Fibroblast of lung (primary cell): ENCODE measurements at regions not wholly inside any gene's neighbourhood (a gene's known extent, or its start where the extent isn't known, plus 50 kb on each side); places are given as distances from the start of the nearest gene placed in this dataset.

Experiments used
- DNase-seq, 2 donors: peaks; one replicate each; pipeline versions ENCODE4 v3.0.0 to v3.0.0-alpha.2; 2010; ENCODE audit warnings: low read depth in 2 of 2
- H2AFZ ChIP-seq: 2 replicates; pipeline ENCODE4 v1.5.1; 2012; ENCODE audit warnings: low read length, control low read depth, inconsistent platforms
- H3K27ac ChIP-seq: 2 replicates; pipeline ENCODE4 v1.5.1; 2011; ENCODE audit warnings: low read length, control low read depth; ENCODE audit not compliant: insufficient read depth
- H3K27me3 ChIP-seq: 2 replicates; pipeline ENCODE4 v1.5.1; 2011; ENCODE audit warnings: mild to moderate bottlenecking, low read length; ENCODE audit not compliant: control insufficient read depth, insufficient read depth
- H3K36me3 ChIP-seq: 2 replicates; pipeline ENCODE4 v1.5.1; 2011; ENCODE audit warnings: low read length; ENCODE audit not compliant: control insufficient read depth, insufficient read depth
- H3K4me1 ChIP-seq: 2 replicates; pipeline ENCODE4 v1.5.1; 2011; ENCODE audit warnings: low read length; ENCODE audit not compliant: control insufficient read depth, insufficient read depth; ENCODE audit errors: extremely low read depth
- H3K4me2 ChIP-seq: 2 replicates; pipeline ENCODE4 v1.5.1; 2011; ENCODE audit warnings: low read length, control low read depth; ENCODE audit not compliant: insufficient read depth; ENCODE audit errors: extremely low read depth
- H3K4me3 ChIP-seq, 4 experiments: fragments of 200-600 bp in 1 of 4; sonication (generic) in 1 of 4; replicated peaks in 1 of 4; 2 replicates each; pipeline ENCODE4 v1.5.1; 2011 to 2016; ENCODE audit warnings: low read length in 4 of 4, low read depth in 3 of 4, mild to moderate bottlenecking in 3 of 4, control low read depth in 2 of 4, inconsistent platforms in 1 of 4, mixed read lengths in 1 of 4; ENCODE audit not compliant: insufficient read depth in 1 of 4; ENCODE audit errors: control extremely low read depth in 1 of 4
- H3K79me2 ChIP-seq: 2 replicates; pipeline ENCODE4 v1.5.1; 2012; ENCODE audit warnings: mild to moderate bottlenecking, low read length, inconsistent platforms; ENCODE audit not compliant: control insufficient read depth, insufficient read depth
- H3K9ac ChIP-seq: 2 replicates; pipeline ENCODE4 v1.5.1; 2011; ENCODE audit warnings: mild to moderate bottlenecking, low read length, control low read depth; ENCODE audit not compliant: insufficient read depth
- H3K9me3 ChIP-seq: 2 replicates; pipeline ENCODE4 v1.5.1; 2012; ENCODE audit warnings: low read depth, low read length; ENCODE audit not compliant: control insufficient read depth, insufficient read depth
- H4K20me1 ChIP-seq: 2 replicates; pipeline ENCODE4 v1.5.1; 2011; ENCODE audit warnings: low read length; ENCODE audit not compliant: control insufficient read depth, insufficient read depth; ENCODE audit errors: extremely low read depth
- EZH2 ChIP-seq: IDR thresholded peaks from 2 replicates; pipeline ENCODE4 v1.5.1; 2012; ENCODE audit warnings: low read length, control low read depth, mild to moderate bottlenecking; ENCODE audit errors: missing control alignments
- TF ChIP-seq, protein P1 (sequence below), 2 donors: IDR thresholded peaks in 1 of 2; conservative IDR thresholded peaks in 1 of 2; 1 replicate in 1 of 2; 2 replicates in 1 of 2; pipeline ENCODE4 v1.5.1; 2011 to 2012; ENCODE audit warnings: low read length in 2 of 2, control low read depth in 1 of 2, inconsistent platforms in 1 of 2, low read depth in 1 of 2, mild to moderate bottlenecking in 1 of 2

DNA sequence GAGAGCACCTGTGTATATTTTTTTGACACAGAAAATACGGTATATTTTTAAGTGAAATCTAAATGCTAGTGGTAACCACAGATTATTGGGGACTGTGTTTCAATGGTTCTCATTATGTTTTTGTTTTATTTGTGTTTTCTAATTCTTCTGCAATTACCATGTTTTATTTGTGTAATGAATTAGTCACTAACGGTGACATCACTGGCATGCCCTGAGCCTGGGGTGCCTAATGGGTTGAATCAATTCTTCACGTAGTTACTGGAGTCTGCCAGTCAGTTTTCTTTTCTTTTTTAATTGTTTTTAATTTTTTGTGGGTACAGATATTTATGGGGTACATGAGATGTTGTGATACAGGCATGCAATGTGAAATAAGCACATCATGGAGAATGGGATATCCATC is 168.8 kb downstream of the RELL1 start:
- no peak for DNase-seq
- Histone ChIP-seq H3K4me2 (no peak overlapping the region), H3K4me3 (no peak overlapping the region), H3K4me1 (no peaks in the 10 kb centered on the region), H3K9me3 (no peaks in the 10 kb centered on the region), H4K20me1 (no peaks in the 10 kb centered on the region), H2AFZ (no peak overlapping the region), H3K36me3 (no peaks in the 10 kb centered on the region), H3K27me3 (no peaks in the 10 kb centered on the region), H3K9ac (no peak overlapping the region), H3K79me2 (no peaks in the 10 kb centered on the region), H3K27ac (no peak overlapping the region)
- TF ChIP-seq EZH2 = no peak
- TF ChIP-seq, protein P1, sequence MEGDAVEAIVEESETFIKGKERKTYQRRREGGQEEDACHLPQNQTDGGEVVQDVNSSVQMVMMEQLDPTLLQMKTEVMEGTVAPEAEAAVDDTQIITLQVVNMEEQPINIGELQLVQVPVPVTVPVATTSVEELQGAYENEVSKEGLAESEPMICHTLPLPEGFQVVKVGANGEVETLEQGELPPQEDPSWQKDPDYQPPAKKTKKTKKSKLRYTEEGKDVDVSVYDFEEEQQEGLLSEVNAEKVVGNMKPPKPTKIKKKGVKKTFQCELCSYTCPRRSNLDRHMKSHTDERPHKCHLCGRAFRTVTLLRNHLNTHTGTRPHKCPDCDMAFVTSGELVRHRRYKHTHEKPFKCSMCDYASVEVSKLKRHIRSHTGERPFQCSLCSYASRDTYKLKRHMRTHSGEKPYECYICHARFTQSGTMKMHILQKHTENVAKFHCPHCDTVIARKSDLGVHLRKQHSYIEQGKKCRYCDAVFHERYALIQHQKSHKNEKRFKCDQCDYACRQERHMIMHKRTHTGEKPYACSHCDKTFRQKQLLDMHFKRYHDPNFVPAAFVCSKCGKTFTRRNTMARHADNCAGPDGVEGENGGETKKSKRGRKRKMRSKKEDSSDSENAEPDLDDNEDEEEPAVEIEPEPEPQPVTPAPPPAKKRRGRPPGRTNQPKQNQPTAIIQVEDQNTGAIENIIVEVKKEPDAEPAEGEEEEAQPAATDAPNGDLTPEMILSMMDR (conservative IDR thresholded peaks at IDR 0.05 in 1 of 2, IDR thresholded peaks at IDR 0.05 in 1 of 2; ENCODE audit: low read depth in 1 of 2, low read length in 2 of 2) = no peak

GRCh38 chr4:37516057-37516775 is 170.0 kb downstream of the RELL1 start:
- Histone ChIP-seq H3K4me1 (no peaks in the 10 kb centered on the region), H3K79me2 (no peaks in the 10 kb centered on the region), H2AFZ (no peak overlapping the region), H3K27ac (no peak overlapping the region), H3K4me3 (no peak overlapping the region), H3K27me3 (no peaks in the 10 kb centered on the region), H3K9ac (no peak overlapping the region), H3K36me3 (no peaks in the 10 kb centered on the region), H4K20me1 (no peaks in the 10 kb centered on the region), H3K9me3 (no peaks in the 10 kb centered on the region), H3K4me2 (no peak overlapping the region)
- peak in 1 of 2 donors; percentile 20 for DNase-seq
- TF ChIP-seq EZH2 = no peak
- TF ChIP-seq, protein P1 (conservative IDR thresholded peaks at IDR 0.05 in 1 of 2, IDR thresholded peaks at IDR 0.05 in 1 of 2; ENCODE audit: low read depth in 1 of 2, low read length in 2 of 2) = no peak

GRCh38 chr4:37510626-37511025 is 175.6 kb downstream of the RELL1 start:
- Histone ChIP-seq H3K4me3 (no peak overlapping the region), H3K36me3 (no peaks in the 10 kb centered on the region), H4K20me1 (no peaks in the 10 kb centered on the region), H3K27me3 (no peaks in the 10 kb centered on the region), H3K79me2 (no peaks in the 10 kb centered on the region), H3K27ac (no peak overlapping the region), H3K4me1 (no peaks in the 10 kb centered on the region), H3K9ac (no peak overlapping the region), H3K4me2 (no peak overlapping the region), H3K9me3 (no peaks in the 10 kb centered on the region), H2AFZ (no peak overlapping the region)
- no peak for TF ChIP-seq EZH2
- TF ChIP-seq, protein P1 (conservative IDR thresholded peaks at IDR 0.05 in 1 of 2, IDR thresholded peaks at IDR 0.05 in 1 of 2; ENCODE audit: low read depth in 1 of 2, low read length in 2 of 2) = no peak
- no peak for DNase-seq
